Thyroid gland (tissue), 4 donors: ENCODE measurements at regions not wholly inside any gene's neighbourhood (a gene's known extent, or its start where the extent isn't known, plus 50 kb on each side); places are given as distances from the start of the nearest gene placed in this dataset.

ENCODE experiments used
- POLR2A ChIP-seq, 2 donors: fragments of 450-650 bp; IDR thresholded peaks; one replicate each; pipeline ENCODE4 v1.6.1; 2017; ENCODE audit warnings: antibody characterized with exemption in 2 of 2, mild to moderate bottlenecking in 2 of 2, moderate library complexity in 1 of 2
- TF ChIP-seq, protein P1 (sequence below), 6 experiments: fragments of 200-600 bp in 3 of 6; fragments of 450-650 bp in 3 of 6; sonication (generic) in 3 of 6; IDR thresholded peaks; one replicate each; pipeline ENCODE4 v1.5.1; 2016 to 2019; ENCODE audit warnings: antibody characterized with exemption in 6 of 6, mild to moderate bottlenecking in 2 of 6, inconsistent platforms in 1 of 6, moderate library complexity in 1 of 6

DNA sequence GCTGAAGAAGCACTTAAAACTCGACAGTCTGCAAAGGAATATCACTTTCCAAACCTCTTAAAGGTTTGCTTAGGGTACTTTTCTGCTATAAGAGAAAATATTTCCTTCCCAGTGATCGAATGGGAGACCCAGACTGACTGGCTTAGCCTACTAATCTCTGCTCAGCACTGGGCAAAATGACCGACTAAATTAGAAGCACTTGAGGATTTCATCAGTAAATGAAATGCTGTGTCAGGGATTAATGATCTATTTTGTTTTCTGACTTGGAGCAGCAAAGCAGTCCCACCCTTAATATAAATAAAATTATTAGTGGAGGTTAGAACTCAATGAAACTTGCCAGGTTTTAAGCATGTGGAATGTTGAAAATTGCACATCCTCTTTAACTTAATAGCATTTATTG, 411.6 kb downstream of the NEBL start:
- TF ChIP-seq, protein P1, sequence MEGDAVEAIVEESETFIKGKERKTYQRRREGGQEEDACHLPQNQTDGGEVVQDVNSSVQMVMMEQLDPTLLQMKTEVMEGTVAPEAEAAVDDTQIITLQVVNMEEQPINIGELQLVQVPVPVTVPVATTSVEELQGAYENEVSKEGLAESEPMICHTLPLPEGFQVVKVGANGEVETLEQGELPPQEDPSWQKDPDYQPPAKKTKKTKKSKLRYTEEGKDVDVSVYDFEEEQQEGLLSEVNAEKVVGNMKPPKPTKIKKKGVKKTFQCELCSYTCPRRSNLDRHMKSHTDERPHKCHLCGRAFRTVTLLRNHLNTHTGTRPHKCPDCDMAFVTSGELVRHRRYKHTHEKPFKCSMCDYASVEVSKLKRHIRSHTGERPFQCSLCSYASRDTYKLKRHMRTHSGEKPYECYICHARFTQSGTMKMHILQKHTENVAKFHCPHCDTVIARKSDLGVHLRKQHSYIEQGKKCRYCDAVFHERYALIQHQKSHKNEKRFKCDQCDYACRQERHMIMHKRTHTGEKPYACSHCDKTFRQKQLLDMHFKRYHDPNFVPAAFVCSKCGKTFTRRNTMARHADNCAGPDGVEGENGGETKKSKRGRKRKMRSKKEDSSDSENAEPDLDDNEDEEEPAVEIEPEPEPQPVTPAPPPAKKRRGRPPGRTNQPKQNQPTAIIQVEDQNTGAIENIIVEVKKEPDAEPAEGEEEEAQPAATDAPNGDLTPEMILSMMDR (IDR thresholded peaks at IDR 0.05) = no peak
- TF ChIP-seq POLR2A (IDR thresholded peaks at IDR 0.05) = no peak
